ENCODE measurements at regions not wholly inside any gene's neighbourhood (a gene's known extent, or its start where the extent isn't known, plus 50 kb on each side); places are given as distances from the start of the nearest gene placed in this dataset.

DNA sequence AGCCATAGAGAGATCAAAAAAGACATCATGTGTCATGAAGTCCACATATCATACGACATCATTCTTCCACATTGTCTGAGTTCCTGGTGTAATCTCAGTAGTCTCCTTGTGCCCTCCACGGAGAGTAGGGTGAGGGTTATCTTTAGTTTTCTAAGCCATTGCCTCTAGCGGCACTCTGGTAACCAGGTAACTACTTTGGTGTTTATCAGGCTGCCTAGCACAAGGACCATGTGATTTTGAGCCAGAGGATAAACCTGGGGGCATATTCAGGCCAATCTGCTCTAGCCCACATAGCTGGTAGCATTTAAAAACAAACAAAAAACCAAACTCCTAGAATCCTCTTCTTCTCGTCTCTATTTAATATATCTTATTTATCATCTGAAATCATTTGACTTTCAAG lies 147.4 kb downstream of the GDAP2 start:
- H3K79me2 ChIP-seq (ENCODE audit: insufficient read depth): no peaks in the 10 kb centered on the region
- TF ChIP-seq SMC3 (IDR thresholded peaks at IDR 0.05; ENCODE audit: low read depth, low read length) (no peak), EZH2phosphoT487 (IDR thresholded peaks at IDR 0.05; ENCODE audit: borderline replicate concordance, low read depth) (no peak), RAD21 (IDR thresholded peaks at IDR 0.05; ENCODE audit: low read length) (no peak), FOXJ3 (CRISPR knock-in tag; IDR thresholded peaks at IDR 0.05) (no peak), JUND (IDR thresholded peaks at IDR 0.05) (no peak), EP300 (IDR thresholded peaks at IDR 0.05; ENCODE audit: borderline replicate concordance in 1 of 2, low read depth in 1 of 2, low read length in 1 of 2) (no peak), FOSL2 (IDR thresholded peaks at IDR 0.05; ENCODE audit: borderline replicate concordance, low read depth) (no peak), POLR2AphosphoS5 (IDR thresholded peaks at IDR 0.05; ENCODE audit: low read depth, low read length) (no peak), RCOR1 (IDR thresholded peaks at IDR 0.05; ENCODE audit: low read length) (no peak), NFIC (IDR thresholded peaks at IDR 0.05; ENCODE audit: borderline replicate concordance) (no peak), TEAD4 (IDR thresholded peaks at IDR 0.05; ENCODE audit: borderline replicate concordance, insufficient read depth) (no peak), TAF1 (IDR thresholded peaks at IDR 0.05; ENCODE audit: borderline replicate concordance, low read depth, low read length) (no peak)
- TF ChIP-seq, protein P1, sequence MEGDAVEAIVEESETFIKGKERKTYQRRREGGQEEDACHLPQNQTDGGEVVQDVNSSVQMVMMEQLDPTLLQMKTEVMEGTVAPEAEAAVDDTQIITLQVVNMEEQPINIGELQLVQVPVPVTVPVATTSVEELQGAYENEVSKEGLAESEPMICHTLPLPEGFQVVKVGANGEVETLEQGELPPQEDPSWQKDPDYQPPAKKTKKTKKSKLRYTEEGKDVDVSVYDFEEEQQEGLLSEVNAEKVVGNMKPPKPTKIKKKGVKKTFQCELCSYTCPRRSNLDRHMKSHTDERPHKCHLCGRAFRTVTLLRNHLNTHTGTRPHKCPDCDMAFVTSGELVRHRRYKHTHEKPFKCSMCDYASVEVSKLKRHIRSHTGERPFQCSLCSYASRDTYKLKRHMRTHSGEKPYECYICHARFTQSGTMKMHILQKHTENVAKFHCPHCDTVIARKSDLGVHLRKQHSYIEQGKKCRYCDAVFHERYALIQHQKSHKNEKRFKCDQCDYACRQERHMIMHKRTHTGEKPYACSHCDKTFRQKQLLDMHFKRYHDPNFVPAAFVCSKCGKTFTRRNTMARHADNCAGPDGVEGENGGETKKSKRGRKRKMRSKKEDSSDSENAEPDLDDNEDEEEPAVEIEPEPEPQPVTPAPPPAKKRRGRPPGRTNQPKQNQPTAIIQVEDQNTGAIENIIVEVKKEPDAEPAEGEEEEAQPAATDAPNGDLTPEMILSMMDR (IDR thresholded peaks at IDR 0.05): no peak
- TF ChIP-seq, protein P2, sequence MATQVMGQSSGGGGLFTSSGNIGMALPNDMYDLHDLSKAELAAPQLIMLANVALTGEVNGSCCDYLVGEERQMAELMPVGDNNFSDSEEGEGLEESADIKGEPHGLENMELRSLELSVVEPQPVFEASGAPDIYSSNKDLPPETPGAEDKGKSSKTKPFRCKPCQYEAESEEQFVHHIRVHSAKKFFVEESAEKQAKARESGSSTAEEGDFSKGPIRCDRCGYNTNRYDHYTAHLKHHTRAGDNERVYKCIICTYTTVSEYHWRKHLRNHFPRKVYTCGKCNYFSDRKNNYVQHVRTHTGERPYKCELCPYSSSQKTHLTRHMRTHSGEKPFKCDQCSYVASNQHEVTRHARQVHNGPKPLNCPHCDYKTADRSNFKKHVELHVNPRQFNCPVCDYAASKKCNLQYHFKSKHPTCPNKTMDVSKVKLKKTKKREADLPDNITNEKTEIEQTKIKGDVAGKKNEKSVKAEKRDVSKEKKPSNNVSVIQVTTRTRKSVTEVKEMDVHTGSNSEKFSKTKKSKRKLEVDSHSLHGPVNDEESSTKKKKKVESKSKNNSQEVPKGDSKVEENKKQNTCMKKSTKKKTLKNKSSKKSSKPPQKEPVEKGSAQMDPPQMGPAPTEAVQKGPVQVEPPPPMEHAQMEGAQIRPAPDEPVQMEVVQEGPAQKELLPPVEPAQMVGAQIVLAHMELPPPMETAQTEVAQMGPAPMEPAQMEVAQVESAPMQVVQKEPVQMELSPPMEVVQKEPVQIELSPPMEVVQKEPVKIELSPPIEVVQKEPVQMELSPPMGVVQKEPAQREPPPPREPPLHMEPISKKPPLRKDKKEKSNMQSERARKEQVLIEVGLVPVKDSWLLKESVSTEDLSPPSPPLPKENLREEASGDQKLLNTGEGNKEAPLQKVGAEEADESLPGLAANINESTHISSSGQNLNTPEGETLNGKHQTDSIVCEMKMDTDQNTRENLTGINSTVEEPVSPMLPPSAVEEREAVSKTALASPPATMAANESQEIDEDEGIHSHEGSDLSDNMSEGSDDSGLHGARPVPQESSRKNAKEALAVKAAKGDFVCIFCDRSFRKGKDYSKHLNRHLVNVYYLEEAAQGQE (IDR thresholded peaks at IDR 0.05; ENCODE audit: low read depth, low read length): no peak
- TF ChIP-seq, protein P3, sequence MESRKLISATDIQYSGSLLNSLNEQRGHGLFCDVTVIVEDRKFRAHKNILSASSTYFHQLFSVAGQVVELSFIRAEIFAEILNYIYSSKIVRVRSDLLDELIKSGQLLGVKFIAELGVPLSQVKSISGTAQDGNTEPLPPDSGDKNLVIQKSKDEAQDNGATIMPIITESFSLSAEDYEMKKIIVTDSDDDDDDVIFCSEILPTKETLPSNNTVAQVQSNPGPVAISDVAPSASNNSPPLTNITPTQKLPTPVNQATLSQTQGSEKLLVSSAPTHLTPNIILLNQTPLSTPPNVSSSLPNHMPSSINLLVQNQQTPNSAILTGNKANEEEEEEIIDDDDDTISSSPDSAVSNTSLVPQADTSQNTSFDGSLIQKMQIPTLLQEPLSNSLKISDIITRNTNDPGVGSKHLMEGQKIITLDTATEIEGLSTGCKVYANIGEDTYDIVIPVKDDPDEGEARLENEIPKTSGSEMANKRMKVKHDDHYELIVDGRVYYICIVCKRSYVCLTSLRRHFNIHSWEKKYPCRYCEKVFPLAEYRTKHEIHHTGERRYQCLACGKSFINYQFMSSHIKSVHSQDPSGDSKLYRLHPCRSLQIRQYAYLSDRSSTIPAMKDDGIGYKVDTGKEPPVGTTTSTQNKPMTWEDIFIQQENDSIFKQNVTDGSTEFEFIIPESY (IDR thresholded peaks at IDR 0.05; ENCODE audit: borderline replicate concordance, low read depth): no peak
- H3K9ac ChIP-seq: no peak overlapping the region
- H3K9me3 ChIP-seq: no peaks in the 10 kb centered on the region
- WGBS (ENCODE audit: low lambda C conversion rate): 75% methylated on average over 4 of the region's 4 CpGs
- no peak overlapping the region; a peak in 1 of 4 replicates for H3K27ac ChIP-seq (ENCODE audit: low read depth in 2 of 2, low read length in 1 of 2)
- peaks cover 0 to 13% of the 10 kb centered on the region in 2 experiments; a peak in 2 of 4 replicates for H3K4me1 ChIP-seq (ENCODE audit: control insufficient read depth in 1 of 2, insufficient read depth in 2 of 2, low read depth in 1 of 2, low read length in 1 of 2)
- no peaks in the 10 kb centered on the region for H3F3A ChIP-seq (replicated peaks; ENCODE audit: insufficient read depth)
- ChIA-PET CTCF (interaction anchor here (2.1 to 3.9 kb wide), 3 partner anchors 23 to 114 kb away, joined by 7 to 23 read pairs (median 8); no protein-coding TSS in a partner anchor), POLR2A (no interaction called here)
- H3K4me3 ChIP-seq (ENCODE audit: low read depth in 2 of 2, low read length in 1 of 2): no peak overlapping the region
- H3K4me2 ChIP-seq: no peak overlapping the region
- H4K20me1 ChIP-seq (ENCODE audit: insufficient read depth): no peaks in the 10 kb centered on the region
- H3K27me3 ChIP-seq (ENCODE audit: insufficient read depth): no peaks in the 10 kb centered on the region
- no peaks in the 10 kb centered on the region for H3K36me3 ChIP-seq (replicated peaks in 1 of 2; ENCODE audit: control insufficient read depth in 1 of 2, insufficient read depth in 2 of 2, low read length in 1 of 2)
- H3K9me2 ChIP-seq: no peaks in the 10 kb centered on the region
- no peak overlapping the region for H2AFZ ChIP-seq (ENCODE audit: low read depth)
- no peak for DNase-seq

Data from SK-N-SH (cell line).